ENCODE measurements at regions not wholly inside any gene's neighbourhood (a gene's known extent, or its start where the extent isn't known, plus 50 kb on each side); places are given as distances from the start of the nearest gene placed in this dataset.

GRCh38 chr12:60148831-60149230, 553.0 kb downstream of the SLC16A7 start:
- DNase-seq, result no peak

GRCh38 chr12:60152756-60153155, 556.9 kb downstream of the SLC16A7 start:
- DNase-seq, result no peak

- no peak for DNase-seq
Measured at GRCh38 chr12:60159761-60160160, 563.9 kb downstream of the SLC16A7 start.

- DNase-seq, result no peak
Measured at GRCh38 chr12:60162988-60163720, 567.3 kb downstream of the SLC16A7 start.

GRCh38 chr12:60165781-60166180, 570.0 kb downstream of the SLC16A7 start:
- no peak for DNase-seq

GRCh38 chr12:60168441-60168840, 572.6 kb downstream of the SLC16A7 start:
- DNase-seq, result no peak

GRCh38 chr12:60169904-60170303, 574.1 kb downstream of the SLC16A7 start:
- no peak for DNase-seq

GRCh38 chr12:60172266-60173211, 576.7 kb downstream of the SLC16A7 start:
- no peak for DNase-seq

- no peak for DNase-seq
Measured at GRCh38 chr12:60173224-60174170, 577.7 kb downstream of the SLC16A7 start.

- DNase-seq, result no peak
Measured at GRCh38 chr12:60174476-60174875, 578.6 kb downstream of the SLC16A7 start.

- no peak for DNase-seq
Measured at GRCh38 chr12:60174941-60175340, 579.1 kb downstream of the SLC16A7 start.

- DNase-seq, result no peak
Measured at GRCh38 chr12:60176891-60177290, 581.1 kb downstream of the SLC16A7 start.

GRCh38 chr12:60180298-60180697, 584.5 kb downstream of the SLC16A7 start:
- DNase-seq, result no peak

- DNase-seq, result no peak
Measured at GRCh38 chr12:60182354-60182753, 586.5 kb downstream of the SLC16A7 start.

GRCh38 chr12:60184096-60184495, 588.3 kb downstream of the SLC16A7 start:
- DNase-seq, result no peak

- no peak for DNase-seq
Measured at GRCh38 chr12:60185060-60185459, 589.2 kb downstream of the SLC16A7 start.

- no peak for DNase-seq
Measured at GRCh38 chr12:60191271-60191670, 595.4 kb downstream of the SLC16A7 start.

GRCh38 chr12:60191676-60192359, 596.0 kb downstream of the SLC16A7 start:
- DNase-seq, result no peak

GRCh38 chr12:60194678-60195077, 598.8 kb downstream of the SLC16A7 start:
- no peak for DNase-seq

- DNase-seq, result no peak
Measured at GRCh38 chr12:60195483-60195882, 599.7 kb downstream of the SLC16A7 start.

- DNase-seq, result no peak
Measured at GRCh38 chr12:60196366-60196765, 600.5 kb downstream of the SLC16A7 start.

- no peak for DNase-seq
Measured at GRCh38 chr12:60197589-60197988, 601.8 kb downstream of the SLC16A7 start.
